DND-41 (cell line): ENCODE measurements at regions not wholly inside any gene's neighbourhood (a gene's known extent, or its start where the extent isn't known, plus 50 kb on each side); places are given as distances from the start of the nearest gene placed in this dataset.

Experiments used
- ATAC-seq: fragments of 200-7000 bp; cut with Tn5 transposase; 3 replicates; pipeline ENCODE4 v1.9.1; 2021; ENCODE audit warnings: low read depth; ENCODE audit not compliant: insufficient read depth
- DNase-seq: peaks from one replicate; pipeline ENCODE4 v3.0.0-alpha.2; 2020
- H2AFZ ChIP-seq: 2 replicates; pipeline ENCODE4 v1.6.0; 2012; ENCODE audit warnings: low read depth, low read length
- H3K27ac ChIP-seq: 2 replicates; pipeline ENCODE4 v1.5.1; 2012; ENCODE audit warnings: low read length, inconsistent platforms
- H3K27me3 ChIP-seq: fragments of 200-600 bp; sonication (generic); 2 replicates; pipeline ENCODE4 v1.6.0; 2012; ENCODE audit warnings: low read length, mild to moderate bottlenecking, inconsistent platforms; ENCODE audit not compliant: insufficient read depth, poor library complexity
- H3K36me3 ChIP-seq: 2 replicates; pipeline ENCODE4 v1.5.1; 2012; ENCODE audit warnings: low read length, inconsistent platforms; ENCODE audit not compliant: insufficient read depth
- H3K4me1 ChIP-seq: 2 replicates; pipeline ENCODE4 v1.5.1; 2012; ENCODE audit warnings: mild to moderate bottlenecking, low read length; ENCODE audit not compliant: insufficient read depth
- H3K4me2 ChIP-seq: 2 replicates; pipeline ENCODE4 v1.6.0; 2012; ENCODE audit warnings: mild to moderate bottlenecking, moderate library complexity, low read length, inconsistent platforms; ENCODE audit not compliant: insufficient read depth
- H3K4me3 ChIP-seq, 2 experiments: fragments of 200-600 bp in 1 of 2; shearing (Covaris generic) in 1 of 2; 2 replicates each; pipeline ENCODE4 v1.5.1; 2012 to 2016; ENCODE audit warnings: inconsistent platforms in 2 of 2, low read length in 2 of 2, mild to moderate bottlenecking in 2 of 2, low read depth in 1 of 2, moderate library complexity in 1 of 2
- H3K79me2 ChIP-seq: 2 replicates; pipeline ENCODE4 v1.6.0; 2012; ENCODE audit warnings: low read length, inconsistent platforms; ENCODE audit not compliant: insufficient read depth
- H3K9ac ChIP-seq: 2 replicates; pipeline ENCODE4 v1.6.0; 2012; ENCODE audit warnings: low read depth, mild to moderate bottlenecking, inconsistent platforms, low read length, moderate library complexity
- H3K9me3 ChIP-seq: 2 replicates; pipeline ENCODE4 v1.5.1; 2012; ENCODE audit warnings: low read length, moderate library complexity, mild to moderate bottlenecking, inconsistent platforms; ENCODE audit not compliant: insufficient read depth, severe bottlenecking
- H4K20me1 ChIP-seq: 2 replicates; pipeline ENCODE4 v1.6.0; 2012; ENCODE audit warnings: low read length; ENCODE audit not compliant: insufficient read depth
- EZH2 ChIP-seq: IDR thresholded peaks from 3 replicates; pipeline ENCODE4 v1.6.1; 2012; ENCODE audit warnings: borderline replicate concordance, low read depth, mild to moderate bottlenecking, moderate library complexity, low read length, inconsistent platforms; ENCODE audit not compliant: severe bottlenecking
- TF ChIP-seq, protein P1 (sequence below): IDR thresholded peaks from 2 replicates; pipeline ENCODE4 v1.5.1; 2012; ENCODE audit warnings: borderline replicate concordance, low read length, moderate library complexity, mild to moderate bottlenecking; ENCODE audit not compliant: poor library complexity, severe bottlenecking; ENCODE audit errors: extremely low read depth

DNA sequence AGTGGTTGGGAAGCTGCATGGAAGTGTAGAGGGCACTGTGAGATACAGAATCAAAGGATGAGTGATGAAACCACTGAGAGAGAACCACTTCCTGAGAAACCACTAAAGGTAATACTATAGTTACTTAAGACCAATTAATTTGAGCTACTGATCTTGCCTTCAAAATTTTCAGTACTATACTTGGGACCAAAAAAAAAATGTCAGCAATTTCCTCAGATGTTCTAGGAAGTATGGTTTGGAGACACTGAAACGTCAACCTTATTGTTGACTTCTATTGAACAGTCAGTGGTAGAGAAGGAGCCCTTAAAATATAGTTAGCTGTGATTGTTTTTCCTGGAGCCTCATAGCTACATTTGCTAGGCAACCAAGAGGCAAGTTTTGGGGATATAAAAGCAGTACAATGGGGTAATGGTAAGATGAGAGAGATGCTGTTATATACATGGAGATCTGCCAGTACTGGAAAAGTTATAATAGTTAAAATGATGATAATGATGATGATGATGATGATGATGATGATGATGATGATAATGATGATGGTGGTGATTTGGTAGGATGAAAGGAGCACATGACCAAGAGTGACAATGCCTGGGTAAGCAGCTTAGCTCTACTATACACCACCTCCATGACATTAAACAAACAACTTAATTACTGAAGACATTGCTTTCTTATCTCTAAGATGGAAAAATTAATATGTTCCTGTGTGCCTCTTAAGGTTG is 300.9 kb upstream of the G2E3 start:
- no peak overlapping the region for H3K4me3 ChIP-seq
- no peak overlapping the region for H3K9ac ChIP-seq
- no peaks in the 10 kb centered on the region for H3K27me3 ChIP-seq
- H3K9me3 ChIP-seq, result no peaks in the 10 kb centered on the region
- no peak overlapping the region for H3K4me2 ChIP-seq
- no peak for ATAC-seq
- H2AFZ ChIP-seq, result no peak overlapping the region
- no peaks in the 10 kb centered on the region for H3K36me3 ChIP-seq
- H3K4me1 ChIP-seq, result no peaks in the 10 kb centered on the region
- no peak for TF ChIP-seq EZH2
- TF ChIP-seq, protein P1, sequence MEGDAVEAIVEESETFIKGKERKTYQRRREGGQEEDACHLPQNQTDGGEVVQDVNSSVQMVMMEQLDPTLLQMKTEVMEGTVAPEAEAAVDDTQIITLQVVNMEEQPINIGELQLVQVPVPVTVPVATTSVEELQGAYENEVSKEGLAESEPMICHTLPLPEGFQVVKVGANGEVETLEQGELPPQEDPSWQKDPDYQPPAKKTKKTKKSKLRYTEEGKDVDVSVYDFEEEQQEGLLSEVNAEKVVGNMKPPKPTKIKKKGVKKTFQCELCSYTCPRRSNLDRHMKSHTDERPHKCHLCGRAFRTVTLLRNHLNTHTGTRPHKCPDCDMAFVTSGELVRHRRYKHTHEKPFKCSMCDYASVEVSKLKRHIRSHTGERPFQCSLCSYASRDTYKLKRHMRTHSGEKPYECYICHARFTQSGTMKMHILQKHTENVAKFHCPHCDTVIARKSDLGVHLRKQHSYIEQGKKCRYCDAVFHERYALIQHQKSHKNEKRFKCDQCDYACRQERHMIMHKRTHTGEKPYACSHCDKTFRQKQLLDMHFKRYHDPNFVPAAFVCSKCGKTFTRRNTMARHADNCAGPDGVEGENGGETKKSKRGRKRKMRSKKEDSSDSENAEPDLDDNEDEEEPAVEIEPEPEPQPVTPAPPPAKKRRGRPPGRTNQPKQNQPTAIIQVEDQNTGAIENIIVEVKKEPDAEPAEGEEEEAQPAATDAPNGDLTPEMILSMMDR, result no peak
- no peaks in the 10 kb centered on the region for H3K79me2 ChIP-seq
- H3K27ac ChIP-seq, result no peak overlapping the region
- no peaks in the 10 kb centered on the region for H4K20me1 ChIP-seq
- no peak for DNase-seq

DNA sequence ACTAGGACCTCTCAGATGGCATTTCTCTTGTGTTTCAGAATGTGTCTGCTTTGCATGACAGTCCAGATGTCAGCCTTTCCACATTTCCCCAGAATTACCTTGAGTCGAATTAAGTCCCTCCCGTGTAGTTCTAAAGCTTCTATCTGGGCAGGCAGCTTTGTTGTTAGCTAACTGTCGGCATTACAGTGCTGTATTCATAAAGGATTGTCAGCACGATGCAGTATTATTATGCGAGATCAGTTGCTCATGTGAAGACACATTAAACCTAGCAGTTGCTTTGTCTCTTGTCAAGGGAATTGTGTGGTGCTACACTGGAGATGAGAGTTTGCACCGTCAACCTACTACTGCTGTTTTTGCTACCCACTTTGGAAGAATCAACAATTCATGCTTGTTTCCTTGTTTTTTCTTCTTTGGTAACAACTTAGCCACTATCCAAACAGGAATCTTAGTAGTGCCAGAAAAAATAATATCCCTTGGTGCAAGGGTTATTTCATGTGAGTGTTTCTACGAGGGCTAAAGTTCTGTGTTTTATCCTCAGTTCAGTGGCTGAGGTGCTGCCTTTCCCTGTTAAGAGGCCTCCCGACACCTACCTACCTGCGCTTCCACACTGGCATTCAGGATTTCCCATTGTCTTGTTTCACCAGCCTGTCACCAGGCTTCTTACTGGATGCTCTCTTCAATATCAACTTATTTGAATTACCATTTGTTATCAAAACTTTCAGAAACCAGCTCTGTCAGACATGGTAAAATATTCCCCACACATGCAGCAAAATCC is 297.9 kb upstream of the G2E3 start:
- H2AFZ ChIP-seq, result no peak overlapping the region
- H3K4me3 ChIP-seq, result no peak overlapping the region
- H3K4me1 ChIP-seq, result no peaks in the 10 kb centered on the region
- no peaks in the 10 kb centered on the region for H3K27me3 ChIP-seq
- H3K9ac ChIP-seq, result no peak overlapping the region
- H3K4me2 ChIP-seq, result no peak overlapping the region
- H3K79me2 ChIP-seq, result no peaks in the 10 kb centered on the region
- TF ChIP-seq, protein P1, result no peak
- no peak for TF ChIP-seq EZH2
- no peak for DNase-seq
- no peaks in the 10 kb centered on the region for H4K20me1 ChIP-seq
- H3K36me3 ChIP-seq, result no peaks in the 10 kb centered on the region
- H3K9me3 ChIP-seq, result no peaks in the 10 kb centered on the region
- no peak for ATAC-seq
- no peak overlapping the region for H3K27ac ChIP-seq

DNA sequence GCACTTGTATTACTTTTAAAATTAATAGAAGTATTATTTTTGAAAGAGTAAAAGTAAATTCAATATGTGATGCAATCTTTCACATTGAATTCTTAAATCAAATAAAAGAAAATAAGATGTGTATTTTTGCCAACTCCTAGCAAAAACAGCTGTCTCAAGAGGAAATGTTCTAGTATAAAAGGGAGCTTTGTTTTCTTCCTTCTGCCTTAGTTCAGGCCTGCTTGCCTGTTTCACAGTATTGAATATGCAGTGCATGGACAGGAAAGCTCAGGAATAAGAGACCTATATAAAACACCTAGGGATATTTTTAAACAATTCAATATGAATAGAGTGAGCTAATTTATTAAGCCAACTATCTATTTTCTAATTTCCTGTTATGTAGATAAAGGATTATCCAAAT is 294.8 kb upstream of the G2E3 start:
- H3K4me3 ChIP-seq, result no peak overlapping the region
- no peak for DNase-seq
- no peak overlapping the region for H3K9ac ChIP-seq
- no peaks in the 10 kb centered on the region for H3K9me3 ChIP-seq
- H3K79me2 ChIP-seq, result no peaks in the 10 kb centered on the region
- H4K20me1 ChIP-seq, result no peaks in the 10 kb centered on the region
- no peak overlapping the region for H3K27ac ChIP-seq
- H3K27me3 ChIP-seq, result no peaks in the 10 kb centered on the region
- no peak for TF ChIP-seq EZH2
- TF ChIP-seq, protein P1, result no peak
- no peaks in the 10 kb centered on the region for H3K36me3 ChIP-seq
- no peaks in the 10 kb centered on the region for H3K4me1 ChIP-seq
- no peak overlapping the region for H3K4me2 ChIP-seq
- no peak for ATAC-seq
- H2AFZ ChIP-seq, result no peak overlapping the region
